GM12878 (cell line): ENCODE measurements at regions not wholly inside any gene's neighbourhood (a gene's known extent, or its start where the extent isn't known, plus 50 kb on each side); places are given as distances from the start of the nearest gene placed in this dataset.

Experiments used
- BMI1 ChIP-seq: fragments of 450-650 bp; IDR thresholded peaks from 2 replicates; pipeline ENCODE4 v1.6.1; 2016; ENCODE audit warnings: mild to moderate bottlenecking, moderate library complexity, borderline replicate concordance
- CEBPZ ChIP-seq: fragments of 150-350 bp; IDR thresholded peaks from 2 replicates; pipeline ENCODE4 v1.6.1; 2016; ENCODE audit warnings: low read depth, low read length
- CTCF ChIP-seq, 3 experiments: IDR thresholded peaks in 2 of 3; conservative IDR thresholded peaks in 1 of 3; 2 replicates each; pipeline ENCODE4 v1.5.1; 2011; ENCODE audit warnings: low read depth in 3 of 3, low read length in 3 of 3, mild to moderate bottlenecking in 3 of 3, control low read depth in 2 of 3, moderate library complexity in 2 of 3, inconsistent platforms in 1 of 3, mixed read lengths in 1 of 3; ENCODE audit not compliant: control insufficient read depth in 2 of 3, insufficient read depth in 1 of 3; ENCODE audit errors: extremely low read depth in 1 of 3
- E2F4 ChIP-seq: IDR thresholded peaks from 2 replicates; pipeline ENCODE4 v1.6.1; 2012; ENCODE audit warnings: low read depth, low read length, improper control_type of control experiment
- FOXK2 ChIP-seq: fragments of 450-650 bp; IDR thresholded peaks from 2 replicates; pipeline ENCODE4 v1.6.1; 2017; ENCODE audit warnings: mild to moderate bottlenecking, moderate library complexity
- POLR2A ChIP-seq: IDR thresholded peaks from 2 replicates; pipeline ENCODE4 v1.6.1; 2011; ENCODE audit warnings: low read depth, mild to moderate bottlenecking, low read length
- RCOR1 ChIP-seq: conservative IDR thresholded peaks from 2 replicates; pipeline ENCODE4 v1.6.1; 2012; ENCODE audit warnings: low read depth, low read length, improper control_type of control experiment
- REST ChIP-seq: IDR thresholded peaks from 2 replicates; pipeline ENCODE4 v1.6.1; 2012; ENCODE audit warnings: mild to moderate bottlenecking, low read depth, low read length

- TF ChIP-seq FOXK2 (no peak), CEBPZ (no peak), BMI1 (no peak), E2F4 (no peak), CTCF (IDR thresholded peaks at IDR 0.05 in 2 of 3, conservative IDR thresholded peaks at IDR 0.05 in 1 of 3; ENCODE audit: control insufficient read depth in 2 of 3, extremely low read depth in 1 of 3, insufficient read depth in 1 of 3, low read depth in 3 of 3, low read length in 3 of 3) (no peak), RCOR1 (no peak), REST (no peak), POLR2A (no peak)
Observed at GRCh38 chr6:135578976-135579375, 81.4 kb upstream of the AHI1 start.
